ENCODE measurements at regions not wholly inside any gene's neighbourhood (a gene's known extent, or its start where the extent isn't known, plus 50 kb on each side); places are given as distances from the start of the nearest gene placed in this dataset.
A peak's percentile ranks its signal among the peaks of the same experiment; 100 is the strongest.

- TF ChIP-seq, protein P1, sequence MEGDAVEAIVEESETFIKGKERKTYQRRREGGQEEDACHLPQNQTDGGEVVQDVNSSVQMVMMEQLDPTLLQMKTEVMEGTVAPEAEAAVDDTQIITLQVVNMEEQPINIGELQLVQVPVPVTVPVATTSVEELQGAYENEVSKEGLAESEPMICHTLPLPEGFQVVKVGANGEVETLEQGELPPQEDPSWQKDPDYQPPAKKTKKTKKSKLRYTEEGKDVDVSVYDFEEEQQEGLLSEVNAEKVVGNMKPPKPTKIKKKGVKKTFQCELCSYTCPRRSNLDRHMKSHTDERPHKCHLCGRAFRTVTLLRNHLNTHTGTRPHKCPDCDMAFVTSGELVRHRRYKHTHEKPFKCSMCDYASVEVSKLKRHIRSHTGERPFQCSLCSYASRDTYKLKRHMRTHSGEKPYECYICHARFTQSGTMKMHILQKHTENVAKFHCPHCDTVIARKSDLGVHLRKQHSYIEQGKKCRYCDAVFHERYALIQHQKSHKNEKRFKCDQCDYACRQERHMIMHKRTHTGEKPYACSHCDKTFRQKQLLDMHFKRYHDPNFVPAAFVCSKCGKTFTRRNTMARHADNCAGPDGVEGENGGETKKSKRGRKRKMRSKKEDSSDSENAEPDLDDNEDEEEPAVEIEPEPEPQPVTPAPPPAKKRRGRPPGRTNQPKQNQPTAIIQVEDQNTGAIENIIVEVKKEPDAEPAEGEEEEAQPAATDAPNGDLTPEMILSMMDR (IDR thresholded peaks at IDR 0.05; ENCODE audit: extremely low read depth, insufficient read depth, missing control alignments): no peak
- in situ Hi-C loops (cut with MboI; ENCODE audit: low pct_unique_long_range_greater_than_20kb, low sequenced_read_pairs, unreplicated experiment): no loop called here
- no peak for DNase-seq (ENCODE audit: low spot score)
These were observed 57.0 kb upstream of the ABCA1 start for GRCh38 chr9:104984948-104985347.

GRCh38 chr9:104986096-104986495 lies 58.1 kb upstream of the ABCA1 start:
- TF ChIP-seq, protein P1 (IDR thresholded peaks at IDR 0.05; ENCODE audit: extremely low read depth, insufficient read depth, missing control alignments): no peak
- no peak for DNase-seq (ENCODE audit: low spot score)
- in situ Hi-C loops (cut with MboI; ENCODE audit: low pct_unique_long_range_greater_than_20kb, low sequenced_read_pairs, unreplicated experiment): no loop called here

DNA sequence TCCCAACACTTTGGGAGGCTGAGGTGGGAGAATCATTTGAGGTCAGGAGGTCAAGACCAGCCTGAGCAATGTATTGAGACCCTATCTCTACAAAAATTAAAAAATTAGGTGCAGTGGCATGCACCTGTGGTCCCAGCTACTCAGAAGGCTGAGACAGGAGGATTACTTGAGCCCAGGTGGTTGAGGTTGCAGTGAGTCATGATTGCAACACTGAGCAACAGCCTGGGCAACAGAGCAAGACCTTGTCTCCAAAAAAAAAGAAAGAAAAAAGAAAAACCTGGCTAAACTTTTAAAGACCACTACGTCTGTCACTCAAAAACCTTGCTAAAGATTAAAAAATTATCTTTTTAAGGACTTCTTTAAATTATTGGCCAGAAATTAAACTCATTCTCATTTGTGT lies 59.8 kb upstream of the ABCA1 start:
- no peak for DNase-seq (ENCODE audit: low spot score)
- in situ Hi-C loops (cut with MboI; ENCODE audit: low pct_unique_long_range_greater_than_20kb, low sequenced_read_pairs, unreplicated experiment): no loop called here
- TF ChIP-seq, protein P1 (IDR thresholded peaks at IDR 0.05; ENCODE audit: extremely low read depth, insufficient read depth, missing control alignments): no peak

DNA sequence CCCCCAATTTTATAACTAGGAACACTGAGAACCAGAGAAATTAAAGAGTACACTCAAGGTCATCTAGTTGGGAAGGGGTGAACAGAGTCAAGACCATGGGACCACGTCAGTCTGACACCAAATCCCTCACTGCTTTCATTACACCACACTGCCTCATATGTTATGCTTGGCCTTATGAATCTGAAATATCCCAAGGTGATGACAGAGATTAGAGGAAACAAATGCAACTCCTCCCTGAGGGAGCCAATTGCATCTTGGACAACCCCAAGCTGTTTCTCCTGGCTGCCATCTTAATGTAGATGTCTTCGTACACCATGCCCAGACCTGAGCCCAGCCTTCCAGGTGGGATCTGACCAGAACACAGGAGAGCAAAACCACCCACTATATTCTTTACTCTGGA lies 60.6 kb upstream of the ABCA1 start:
- in situ Hi-C loops (cut with MboI; ENCODE audit: low pct_unique_long_range_greater_than_20kb, low sequenced_read_pairs, unreplicated experiment): no loop called here
- TF ChIP-seq, protein P1 (IDR thresholded peaks at IDR 0.05; ENCODE audit: extremely low read depth, insufficient read depth, missing control alignments): no peak
- no peak for DNase-seq (ENCODE audit: low spot score)

DNA sequence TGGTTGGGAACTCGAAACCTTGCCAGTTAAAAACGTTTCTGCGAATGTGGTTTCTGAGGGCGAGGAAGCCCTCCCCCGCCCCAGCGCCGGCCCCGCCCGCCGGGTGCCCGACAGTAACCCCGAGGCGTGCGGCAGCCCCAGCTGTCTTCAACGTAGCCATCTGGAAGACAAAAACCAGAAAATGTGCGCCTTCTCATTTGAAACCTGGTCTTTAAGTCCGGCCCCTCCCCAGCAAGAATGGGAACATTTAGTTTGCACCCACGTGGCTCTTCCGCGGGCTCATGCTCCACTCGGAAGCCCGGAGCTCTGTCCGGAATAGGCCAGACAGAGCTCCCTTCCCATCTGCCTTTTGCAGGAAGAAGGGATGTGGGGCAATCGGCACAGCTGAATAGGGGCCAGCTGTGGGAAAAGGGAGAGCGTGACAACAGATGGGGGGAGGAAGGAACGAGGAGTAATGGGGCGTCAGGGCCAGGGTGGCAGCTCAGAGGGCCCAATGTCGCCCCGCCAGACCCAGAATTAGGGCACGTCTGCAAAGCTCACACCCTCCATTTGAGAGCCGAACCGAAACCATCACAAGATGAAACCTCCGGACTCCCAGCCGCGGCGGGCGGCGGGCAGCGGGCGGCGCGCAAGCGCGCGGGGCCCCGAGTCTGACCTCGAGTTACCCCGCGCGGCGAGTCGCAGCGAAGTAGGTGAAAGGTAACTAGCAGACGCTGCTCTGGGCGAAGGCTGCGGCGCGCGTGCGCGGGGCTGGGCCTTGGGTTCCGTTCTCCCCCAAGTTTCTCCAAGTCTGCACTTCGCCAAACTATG lies 63.4 kb upstream of the ABCA1 start:
- TF ChIP-seq, protein P1 (IDR thresholded peaks at IDR 0.05; ENCODE audit: extremely low read depth, insufficient read depth, missing control alignments): no peak
- in situ Hi-C loops (cut with MboI; ENCODE audit: low pct_unique_long_range_greater_than_20kb, low sequenced_read_pairs, unreplicated experiment): no loop called here
- peak; percentile 76 for DNase-seq (ENCODE audit: low spot score)

- DNase-seq (ENCODE audit: low spot score): no peak
- TF ChIP-seq, protein P1 (IDR thresholded peaks at IDR 0.05; ENCODE audit: extremely low read depth, insufficient read depth, missing control alignments): no peak
- in situ Hi-C loops (cut with MboI; ENCODE audit: low pct_unique_long_range_greater_than_20kb, low sequenced_read_pairs, unreplicated experiment): no loop called here
These were observed 64.7 kb upstream of the ABCA1 start for GRCh38 chr9:104992659-104993058.
